DND-41 (cell line): ENCODE measurements at regions not wholly inside any gene's neighbourhood (a gene's known extent, or its start where the extent isn't known, plus 50 kb on each side); places are given as distances from the start of the nearest gene placed in this dataset.

ENCODE experiments used
- ATAC-seq: fragments of 200-7000 bp; cut with Tn5 transposase; 3 replicates; pipeline ENCODE4 v1.9.1; 2021; ENCODE audit warnings: low read depth; ENCODE audit not compliant: insufficient read depth
- DNase-seq: peaks from one replicate; pipeline ENCODE4 v3.0.0-alpha.2; 2020
- H2AFZ ChIP-seq: 2 replicates; pipeline ENCODE4 v1.6.0; 2012; ENCODE audit warnings: low read depth, low read length
- H3K27ac ChIP-seq: 2 replicates; pipeline ENCODE4 v1.5.1; 2012; ENCODE audit warnings: low read length, inconsistent platforms
- H3K27me3 ChIP-seq: fragments of 200-600 bp; sonication (generic); 2 replicates; pipeline ENCODE4 v1.6.0; 2012; ENCODE audit warnings: low read length, mild to moderate bottlenecking, inconsistent platforms; ENCODE audit not compliant: insufficient read depth, poor library complexity
- H3K36me3 ChIP-seq: 2 replicates; pipeline ENCODE4 v1.5.1; 2012; ENCODE audit warnings: low read length, inconsistent platforms; ENCODE audit not compliant: insufficient read depth
- H3K4me1 ChIP-seq: 2 replicates; pipeline ENCODE4 v1.5.1; 2012; ENCODE audit warnings: mild to moderate bottlenecking, low read length; ENCODE audit not compliant: insufficient read depth
- H3K4me2 ChIP-seq: 2 replicates; pipeline ENCODE4 v1.6.0; 2012; ENCODE audit warnings: mild to moderate bottlenecking, moderate library complexity, low read length, inconsistent platforms; ENCODE audit not compliant: insufficient read depth
- H3K4me3 ChIP-seq, 2 experiments: fragments of 200-600 bp in 1 of 2; shearing (Covaris generic) in 1 of 2; 2 replicates each; pipeline ENCODE4 v1.5.1; 2012 to 2016; ENCODE audit warnings: inconsistent platforms in 2 of 2, low read length in 2 of 2, mild to moderate bottlenecking in 2 of 2, low read depth in 1 of 2, moderate library complexity in 1 of 2
- H3K79me2 ChIP-seq: 2 replicates; pipeline ENCODE4 v1.6.0; 2012; ENCODE audit warnings: low read length, inconsistent platforms; ENCODE audit not compliant: insufficient read depth
- H3K9ac ChIP-seq: 2 replicates; pipeline ENCODE4 v1.6.0; 2012; ENCODE audit warnings: low read depth, mild to moderate bottlenecking, inconsistent platforms, low read length, moderate library complexity
- H3K9me3 ChIP-seq: 2 replicates; pipeline ENCODE4 v1.5.1; 2012; ENCODE audit warnings: low read length, moderate library complexity, mild to moderate bottlenecking, inconsistent platforms; ENCODE audit not compliant: insufficient read depth, severe bottlenecking
- H4K20me1 ChIP-seq: 2 replicates; pipeline ENCODE4 v1.6.0; 2012; ENCODE audit warnings: low read length; ENCODE audit not compliant: insufficient read depth
- CTCF ChIP-seq: IDR thresholded peaks from 2 replicates; pipeline ENCODE4 v1.5.1; 2012; ENCODE audit warnings: borderline replicate concordance, low read length, moderate library complexity, mild to moderate bottlenecking; ENCODE audit not compliant: poor library complexity, severe bottlenecking; ENCODE audit errors: extremely low read depth
- EZH2 ChIP-seq: IDR thresholded peaks from 3 replicates; pipeline ENCODE4 v1.6.1; 2012; ENCODE audit warnings: borderline replicate concordance, low read depth, mild to moderate bottlenecking, moderate library complexity, low read length, inconsistent platforms; ENCODE audit not compliant: severe bottlenecking

- Histone ChIP-seq H3K4me1 (no peaks in the 10 kb centered on the region), H3K27me3 (no peaks in the 10 kb centered on the region), H3K27ac (no peak overlapping the region), H3K4me2 (no peak overlapping the region), H3K36me3 (no peaks in the 10 kb centered on the region), H4K20me1 (no peaks in the 10 kb centered on the region), H3K4me3 (no peak overlapping the region), H3K9me3 (no peaks in the 10 kb centered on the region), H2AFZ (no peak overlapping the region), H3K79me2 (no peaks in the 10 kb centered on the region), H3K9ac (no peak overlapping the region)
- no peak for TF ChIP-seq EZH2
- no peak for TF ChIP-seq CTCF
- ATAC-seq (no peak), DNase-seq (no peak)
These were observed 209.1 kb downstream of the UQCRFS1 start for GRCh38 chr19:29003641-29004409.

DNA sequence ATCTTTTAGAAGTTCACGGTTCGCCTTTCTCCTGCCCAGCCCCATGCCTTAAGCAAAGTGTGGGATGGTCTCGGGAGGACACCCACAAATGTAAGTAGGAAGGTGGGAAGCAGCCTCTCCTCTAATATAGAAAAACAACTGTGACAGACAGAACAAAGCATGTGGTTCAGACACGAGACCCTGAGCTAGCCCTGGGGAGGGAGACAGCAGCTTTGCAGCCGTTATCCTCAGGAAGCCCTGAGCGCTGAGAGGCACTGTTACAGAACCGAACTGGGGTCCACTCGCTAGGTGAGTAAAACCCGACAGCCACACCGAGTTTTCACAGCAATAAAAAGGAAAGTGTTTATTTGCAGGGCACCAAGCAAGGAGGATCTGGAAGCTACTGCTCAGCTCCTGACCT lies 210.6 kb downstream of the UQCRFS1 start:
- no peak overlapping the region for H3K9ac ChIP-seq
- no peak overlapping the region for H3K4me3 ChIP-seq
- DNase-seq (no peak), ATAC-seq (no peak)
- no peaks in the 10 kb centered on the region for H3K27me3 ChIP-seq
- H3K27ac ChIP-seq: no peak overlapping the region
- no peak overlapping the region for H3K4me2 ChIP-seq
- no peaks in the 10 kb centered on the region for H3K79me2 ChIP-seq
- no peaks in the 10 kb centered on the region for H3K36me3 ChIP-seq
- no peak overlapping the region for H2AFZ ChIP-seq
- TF ChIP-seq CTCF: no peak
- no peak for TF ChIP-seq EZH2
- no peaks in the 10 kb centered on the region for H3K4me1 ChIP-seq
- H4K20me1 ChIP-seq: no peaks in the 10 kb centered on the region
- peaks cover 2% of the 10 kb centered on the region for H3K9me3 ChIP-seq

- no peak for DNase-seq
- no peak overlapping the region for H3K4me2 ChIP-seq
- H2AFZ ChIP-seq: no peak overlapping the region
- no peaks in the 10 kb centered on the region for H3K79me2 ChIP-seq
- no peak overlapping the region for H3K4me3 ChIP-seq
- H3K36me3 ChIP-seq: no peaks in the 10 kb centered on the region
- no peak overlapping the region for H3K27ac ChIP-seq
- H4K20me1 ChIP-seq: no peaks in the 10 kb centered on the region
- H3K9me3 ChIP-seq: peaks cover 5% of the 10 kb centered on the region
- no peak for TF ChIP-seq CTCF
- no peak for TF ChIP-seq EZH2
- H3K27me3 ChIP-seq: no peaks in the 10 kb centered on the region
- no peaks in the 10 kb centered on the region for H3K4me1 ChIP-seq
- H3K9ac ChIP-seq: no peak overlapping the region
- ATAC-seq: no peak
These were observed 211.2 kb downstream of the UQCRFS1 start for GRCh38 chr19:29001597-29002245.
